ENCODE measurements at regions not wholly inside any gene's neighbourhood (a gene's known extent, or its start where the extent isn't known, plus 50 kb on each side); places are given as distances from the start of the nearest gene placed in this dataset.

- no peak for DNase-seq
Measured at GRCh38 chr15:38696790-38697495, 132.3 kb upstream of the RASGRP1 start.

GRCh38 chr15:38698254-38698653 is 133.6 kb upstream of the RASGRP1 start:
- DNase-seq = no peak

- DNase-seq = no peak
Measured at GRCh38 chr15:38699633-38700230, 135.1 kb upstream of the RASGRP1 start.

DNA sequence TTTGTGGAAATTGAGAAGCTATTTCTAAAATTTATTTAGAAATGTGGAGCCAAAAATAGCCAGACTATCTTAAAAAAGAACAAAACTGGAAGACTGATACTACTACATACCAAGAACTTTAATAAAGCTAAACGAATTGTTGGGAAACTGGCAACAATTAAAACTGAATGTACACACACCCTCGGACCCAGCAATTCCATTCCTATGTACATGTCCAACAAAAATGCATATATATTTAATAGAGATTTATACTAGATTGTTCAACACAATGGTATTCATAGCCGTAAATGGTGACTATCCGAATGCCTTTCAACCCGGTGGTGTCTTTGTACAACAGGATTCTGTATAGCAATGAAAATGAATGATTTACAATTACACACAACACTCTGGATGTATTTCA is 136.5 kb upstream of the RASGRP1 start:
- DNase-seq = no peak

GRCh38 chr15:38702178-38702912 is 137.7 kb upstream of the RASGRP1 start:
- DNase-seq = no peak

- DNase-seq = no peak
Measured at GRCh38 chr15:38705436-38706219, 141.0 kb upstream of the RASGRP1 start.

DNA sequence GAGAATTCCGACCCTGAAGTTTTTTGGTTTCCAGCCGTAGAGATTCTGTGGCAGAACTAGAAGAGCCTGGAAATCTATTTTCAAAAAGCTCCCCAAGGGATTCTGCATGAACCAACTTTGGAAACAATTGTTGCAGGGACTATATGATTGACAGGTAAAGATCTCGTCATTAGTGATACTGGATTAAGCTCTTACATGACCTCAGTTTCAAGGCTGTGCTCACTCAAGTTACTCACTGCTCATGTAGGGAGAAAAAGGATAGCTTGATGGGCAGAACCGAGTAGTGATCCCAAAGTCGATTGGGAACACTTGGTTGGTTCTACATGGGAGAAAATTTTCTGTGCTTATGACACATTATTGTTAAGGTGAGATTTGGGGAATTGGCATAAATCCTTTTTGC is 142.3 kb upstream of the RASGRP1 start:
- DNase-seq = no peak

GRCh38 chr15:38707802-38708671 is 143.4 kb upstream of the RASGRP1 start:
- no peak for DNase-seq

GRCh38 chr15:38708672-38709180 is 144.1 kb upstream of the RASGRP1 start:
- no peak for DNase-seq

GRCh38 chr15:38709196-38709595 is 144.6 kb upstream of the RASGRP1 start:
- DNase-seq = no peak

DNA sequence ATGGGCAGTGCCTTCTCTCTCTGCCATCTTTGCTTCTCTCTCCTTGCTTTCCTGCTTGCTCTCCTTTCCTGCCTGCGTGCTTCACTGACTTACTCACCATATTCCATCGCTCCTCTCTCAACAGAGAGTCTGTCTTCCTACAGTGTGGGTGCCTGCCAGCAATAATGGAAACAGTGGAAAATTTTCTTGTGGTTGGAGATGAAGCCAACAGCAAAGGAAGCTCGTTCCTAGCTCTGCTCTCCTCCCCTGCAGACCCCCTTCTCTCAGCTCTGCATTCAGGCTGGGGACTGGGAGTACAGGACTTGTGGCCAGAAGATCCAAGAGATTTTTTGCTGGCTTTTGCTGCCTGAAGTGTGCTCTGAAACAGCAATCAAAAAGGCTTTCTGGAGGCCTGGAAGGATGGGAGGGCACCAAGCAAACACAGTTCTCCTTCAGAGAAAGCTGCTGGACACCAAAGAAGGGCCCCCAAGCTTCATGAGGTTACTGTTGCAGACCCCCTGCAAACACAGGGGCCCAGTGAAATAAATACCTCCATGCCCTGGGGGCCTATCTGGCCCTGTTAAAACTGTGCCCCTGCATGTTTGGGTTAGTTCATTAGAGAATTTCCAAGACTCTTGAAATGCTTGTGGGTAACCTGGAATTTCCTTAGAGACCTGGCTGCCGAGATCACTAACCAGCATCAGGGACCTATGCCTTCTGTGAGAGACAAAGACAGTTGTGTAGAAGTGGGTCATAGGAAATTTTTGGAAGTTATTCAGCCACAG is 149.9 kb upstream of the RASGRP1 start:
- no peak for DNase-seq

GRCh38 chr15:38720893-38721567 is 156.4 kb upstream of the RASGRP1 start:
- no peak for DNase-seq

DNA sequence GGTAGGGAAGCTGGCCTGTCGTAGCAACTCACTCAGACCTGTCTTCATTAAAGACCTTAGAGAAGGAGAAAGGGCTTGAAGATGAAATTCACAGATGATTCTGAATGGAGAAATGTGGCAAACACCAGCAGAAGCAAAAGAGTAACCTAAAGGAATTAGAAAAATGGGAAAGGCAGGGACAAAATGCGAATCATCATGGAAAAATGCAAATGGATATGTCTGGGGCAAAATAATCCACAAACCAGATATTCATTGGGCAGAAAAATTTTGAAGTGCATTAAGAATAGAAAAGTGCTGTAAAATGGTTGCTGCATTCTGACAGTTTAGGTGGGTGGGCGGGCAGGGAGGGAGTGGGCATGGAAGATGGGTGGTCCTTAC is 156.9 kb upstream of the RASGRP1 start:
- no peak for DNase-seq

DNA sequence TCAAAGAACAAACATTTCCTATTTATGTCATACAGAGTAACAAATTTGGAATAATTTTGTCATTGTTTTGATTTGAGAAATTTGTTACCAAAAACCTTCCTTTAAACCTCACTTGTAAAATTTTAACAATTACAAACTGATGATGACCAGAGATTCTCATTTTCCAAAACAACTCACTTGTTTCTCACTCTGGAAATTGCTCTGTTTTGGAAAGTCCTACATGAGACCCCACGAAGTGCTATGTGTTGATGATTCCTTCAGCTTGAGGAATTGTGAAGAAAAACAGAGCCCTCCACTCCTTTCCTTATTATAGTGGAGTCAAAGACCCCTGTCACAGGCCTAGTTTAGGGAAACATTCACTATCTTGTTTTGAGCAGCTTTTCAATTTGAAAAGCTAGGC is 157.6 kb upstream of the RASGRP1 start:
- no peak for DNase-seq

DNA sequence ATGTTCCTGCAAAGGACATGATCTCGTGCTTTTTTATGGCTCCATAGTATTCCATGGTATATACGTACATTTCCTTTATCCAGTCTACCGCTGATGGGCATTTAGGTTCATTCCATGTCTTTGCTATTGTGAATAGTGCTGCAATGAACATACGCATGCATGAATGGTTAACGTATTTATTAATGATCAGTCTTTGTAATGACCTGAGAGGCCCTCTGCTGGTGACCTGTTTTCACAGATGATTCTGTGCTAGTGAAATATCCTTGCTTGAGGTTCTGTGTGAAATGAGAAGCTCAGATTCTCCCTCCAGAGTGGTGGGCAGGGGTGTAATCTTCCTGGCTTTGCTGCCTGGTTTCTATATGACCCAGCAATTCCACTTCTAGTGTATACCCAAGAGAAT is 160.2 kb upstream of the RASGRP1 start:
- DNase-seq = no peak

GRCh38 chr15:38726187-38726586 is 161.6 kb upstream of the RASGRP1 start:
- DNase-seq = no peak

DNA sequence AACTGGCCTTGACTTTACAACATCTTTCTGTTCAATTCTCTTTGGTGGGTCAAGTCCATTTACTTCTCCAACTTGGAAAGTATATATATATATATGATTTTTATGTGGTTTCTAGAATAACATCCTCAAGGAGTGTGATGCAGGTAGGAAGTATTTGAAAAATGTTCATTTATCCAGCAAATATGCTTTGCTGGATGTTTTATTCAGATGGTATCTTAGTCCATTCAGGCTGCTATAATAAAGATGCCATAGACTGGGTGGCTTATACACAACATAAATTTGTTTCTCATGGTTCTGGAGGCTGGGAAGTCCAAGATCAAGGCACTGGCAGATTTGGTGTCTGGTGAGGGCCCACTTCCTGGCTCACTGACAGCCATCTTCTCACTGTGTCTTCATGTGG is 168.7 kb upstream of the RASGRP1 start:
- DNase-seq = no peak

GRCh38 chr15:38740206-38740605 is 175.6 kb upstream of the RASGRP1 start:
- DNase-seq = no peak

GRCh38 chr15:38743147-38743546 is 178.5 kb upstream of the RASGRP1 start:
- no peak for DNase-seq

GRCh38 chr15:38745126-38745525 is 180.5 kb upstream of the RASGRP1 start:
- DNase-seq = no peak

DNA sequence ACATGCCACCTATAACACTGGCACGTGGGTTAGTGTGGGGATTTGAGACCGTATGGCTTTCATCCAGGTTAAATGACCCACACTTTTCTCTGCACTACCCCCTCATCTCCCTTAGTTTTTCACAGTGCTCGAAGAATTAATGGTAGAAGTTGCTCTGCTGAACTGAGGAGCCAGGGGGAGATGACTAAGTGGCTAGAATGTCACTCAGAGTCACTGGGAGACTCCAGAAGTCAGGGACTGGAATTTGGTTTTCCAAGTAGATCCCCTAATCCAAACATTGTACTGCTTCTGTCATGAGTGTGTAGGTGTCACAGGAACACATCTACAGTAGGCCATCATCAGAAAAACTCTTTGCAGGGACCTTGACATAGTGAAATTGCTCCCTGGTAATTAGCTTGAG is 181.0 kb upstream of the RASGRP1 start:
- no peak for DNase-seq
